ENCODE measurements at regions not wholly inside any gene's neighbourhood (a gene's known extent, or its start where the extent isn't known, plus 50 kb on each side); places are given as distances from the start of the nearest gene placed in this dataset.

GRCh38 chr7:120180221-120180620 is 92.8 kb upstream of the KCND2 start:
- Histone ChIP-seq H3K27me3 (ENCODE audit: low read length) (no peaks in the 10 kb centered on the region), H4K20me1 (ENCODE audit: low read depth, low read length) (no peaks in the 10 kb centered on the region), H3K9me3 (ENCODE audit: insufficient read depth, low read length) (no peaks in the 10 kb centered on the region), H3K79me2 (ENCODE audit: insufficient read depth, low read length) (no peaks in the 10 kb centered on the region), H3K4me2 (ENCODE audit: low read depth, low read length, poor library complexity, severe bottlenecking) (no peak overlapping the region), H3K36me3 (ENCODE audit: low read length) (no peaks in the 10 kb centered on the region), H3K9ac (ENCODE audit: low read length) (no peak overlapping the region), H2AFZ (ENCODE audit: low read depth, low read length, severe bottlenecking) (no peak overlapping the region), H3K27ac (ENCODE audit: low read depth, low read length) (no peak overlapping the region), H3F3A (ENCODE audit: insufficient read depth) (no peaks in the 10 kb centered on the region), H3K9me2 (replicated peaks; ENCODE audit: insufficient read depth, low read length) (no peaks in the 10 kb centered on the region), H3K4me3 (ENCODE audit: insufficient read depth, low read length, poor library complexity, severe bottlenecking) (no peak overlapping the region)
- TF ChIP-seq, protein P1, sequence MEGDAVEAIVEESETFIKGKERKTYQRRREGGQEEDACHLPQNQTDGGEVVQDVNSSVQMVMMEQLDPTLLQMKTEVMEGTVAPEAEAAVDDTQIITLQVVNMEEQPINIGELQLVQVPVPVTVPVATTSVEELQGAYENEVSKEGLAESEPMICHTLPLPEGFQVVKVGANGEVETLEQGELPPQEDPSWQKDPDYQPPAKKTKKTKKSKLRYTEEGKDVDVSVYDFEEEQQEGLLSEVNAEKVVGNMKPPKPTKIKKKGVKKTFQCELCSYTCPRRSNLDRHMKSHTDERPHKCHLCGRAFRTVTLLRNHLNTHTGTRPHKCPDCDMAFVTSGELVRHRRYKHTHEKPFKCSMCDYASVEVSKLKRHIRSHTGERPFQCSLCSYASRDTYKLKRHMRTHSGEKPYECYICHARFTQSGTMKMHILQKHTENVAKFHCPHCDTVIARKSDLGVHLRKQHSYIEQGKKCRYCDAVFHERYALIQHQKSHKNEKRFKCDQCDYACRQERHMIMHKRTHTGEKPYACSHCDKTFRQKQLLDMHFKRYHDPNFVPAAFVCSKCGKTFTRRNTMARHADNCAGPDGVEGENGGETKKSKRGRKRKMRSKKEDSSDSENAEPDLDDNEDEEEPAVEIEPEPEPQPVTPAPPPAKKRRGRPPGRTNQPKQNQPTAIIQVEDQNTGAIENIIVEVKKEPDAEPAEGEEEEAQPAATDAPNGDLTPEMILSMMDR (IDR thresholded peaks at IDR 0.05; ENCODE audit: insufficient read depth, low read length, poor library complexity, severe bottlenecking): no peak
- no peak for TF ChIP-seq EZH2phosphoT487 (conservative IDR thresholded peaks at IDR 0.05; ENCODE audit: low read length)

- H3K9ac ChIP-seq (ENCODE audit: low read length): no peak overlapping the region
These were observed 91.5 kb upstream of the KCND2 start for GRCh38 chr7:120181499-120181898.

GRCh38 chr7:120184866-120185265 is 88.1 kb upstream of the KCND2 start:
- H3K27ac ChIP-seq (ENCODE audit: low read depth, low read length): no peak overlapping the region
- no peak overlapping the region for H3K9ac ChIP-seq (ENCODE audit: low read length)
- H3K4me2 ChIP-seq (ENCODE audit: low read depth, low read length, poor library complexity, severe bottlenecking): no peak overlapping the region
- no peaks in the 10 kb centered on the region for H3K36me3 ChIP-seq (ENCODE audit: low read length)
- no peaks in the 10 kb centered on the region for H4K20me1 ChIP-seq (ENCODE audit: low read depth, low read length)
- no peaks in the 10 kb centered on the region for H3K9me2 ChIP-seq (replicated peaks; ENCODE audit: insufficient read depth, low read length)
- H2AFZ ChIP-seq (ENCODE audit: low read depth, low read length, severe bottlenecking): no peak overlapping the region
- TF ChIP-seq EZH2phosphoT487 (conservative IDR thresholded peaks at IDR 0.05; ENCODE audit: low read length): no peak
- TF ChIP-seq, protein P1 (IDR thresholded peaks at IDR 0.05; ENCODE audit: insufficient read depth, low read length, poor library complexity, severe bottlenecking): no peak
- no peaks in the 10 kb centered on the region for H3K79me2 ChIP-seq (ENCODE audit: insufficient read depth, low read length)
- H3K9me3 ChIP-seq (ENCODE audit: insufficient read depth, low read length): no peaks in the 10 kb centered on the region
- no peaks in the 10 kb centered on the region for H3F3A ChIP-seq (ENCODE audit: insufficient read depth)
- no peak overlapping the region for H3K4me3 ChIP-seq (ENCODE audit: insufficient read depth, low read length, poor library complexity, severe bottlenecking)
- H3K27me3 ChIP-seq (ENCODE audit: low read length): no peaks in the 10 kb centered on the region

More at GRCh38 chr7:120181499-120181898, 91.5 kb upstream of the KCND2 start:
- Histone ChIP-seq H3K79me2 (ENCODE audit: insufficient read depth, low read length) (no peaks in the 10 kb centered on the region), H3F3A (ENCODE audit: insufficient read depth) (no peaks in the 10 kb centered on the region), H3K27me3 (ENCODE audit: low read length) (no peaks in the 10 kb centered on the region), H4K20me1 (ENCODE audit: low read depth, low read length) (no peaks in the 10 kb centered on the region), H3K4me2 (ENCODE audit: low read depth, low read length, poor library complexity, severe bottlenecking) (no peak overlapping the region), H3K27ac (ENCODE audit: low read depth, low read length) (no peak overlapping the region), H2AFZ (ENCODE audit: low read depth, low read length, severe bottlenecking) (no peak overlapping the region), H3K36me3 (ENCODE audit: low read length) (no peaks in the 10 kb centered on the region), H3K9me2 (replicated peaks; ENCODE audit: insufficient read depth, low read length) (no peaks in the 10 kb centered on the region), H3K9me3 (ENCODE audit: insufficient read depth, low read length) (no peaks in the 10 kb centered on the region), H3K4me3 (ENCODE audit: insufficient read depth, low read length, poor library complexity, severe bottlenecking) (no peak overlapping the region)
- TF ChIP-seq EZH2phosphoT487 (conservative IDR thresholded peaks at IDR 0.05; ENCODE audit: low read length): no peak
- TF ChIP-seq, protein P1 (IDR thresholded peaks at IDR 0.05; ENCODE audit: insufficient read depth, low read length, poor library complexity, severe bottlenecking): no peak
